ENCODE measurements at regions not wholly inside any gene's neighbourhood (a gene's known extent, or its start where the extent isn't known, plus 50 kb on each side); places are given as distances from the start of the nearest gene placed in this dataset.

DNA sequence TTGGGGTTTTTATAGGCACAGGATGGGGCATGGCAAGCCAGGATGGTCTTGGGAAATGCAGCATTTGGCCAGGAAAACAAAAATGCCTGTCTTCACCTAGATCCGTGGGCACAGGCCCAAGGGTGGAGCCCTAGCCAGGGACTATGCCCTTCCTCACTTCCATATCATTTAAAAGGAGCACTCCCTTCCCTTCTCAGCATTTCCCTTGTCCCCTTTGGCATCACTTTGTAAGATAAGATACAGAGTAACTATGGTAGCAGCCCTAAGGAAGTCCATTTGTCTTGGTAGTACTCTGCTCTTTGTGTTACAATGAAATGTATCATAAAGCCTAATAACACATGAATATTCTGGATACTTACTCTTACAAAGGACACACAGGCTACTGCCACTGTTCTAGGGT lies 1092.6 kb upstream of the TENM4 start:
- WGBS, 2 experiments (ENCODE audit: extremely low coverage in 2 of 2, insufficient read length in 1 of 2) = 20% methylated on average over 1 of the region's 1 CpG; no CpG with 5 or more reads in 1 of the 2 experiments
- intact Hi-C loops (cut with micrococcal nuclease) (no loop called here), in situ Hi-C loops (cut with MboI; ENCODE audit: low sequenced_read_pairs) (no loop called here), dilution Hi-C loops (cut with HindIII; ENCODE audit: low sequenced_read_pairs, unreplicated experiment) (no loop called here)
- Histone ChIP-seq H3K4ac (ENCODE audit: low read depth, low read length) (no peak overlapping the region), H2BK120ac (ENCODE audit: low read depth, low read length) (no peak overlapping the region), H3K56ac (ENCODE audit: extremely low read depth, insufficient read depth, low read length) (no peak overlapping the region), H2BK5ac (ENCODE audit: low read depth, low read length, poor library complexity, severe bottlenecking) (no peak overlapping the region), H2AK5ac (ENCODE audit: low read depth, low read length) (no peak overlapping the region), H2AFZ (replicated peaks; ENCODE audit: low read length, poor library complexity) (no peak overlapping the region), H3K9me1 (ENCODE audit: insufficient read depth, low read length) (no peaks in the 10 kb centered on the region), H4K8ac (ENCODE audit: low read depth in 2 of 2, low read length in 2 of 2) (no peak overlapping the region), H3K9me3 (ENCODE audit: control insufficient read depth, insufficient read depth, low read length) (peaks cover 2% of the 10 kb centered on the region; the same call in 1 of the 2 replicates), H3K79me1 (ENCODE audit: low read depth in 1 of 2, low read length in 2 of 2) (no peaks in the 10 kb centered on the region), H4K20me1 (ENCODE audit: insufficient read depth, low read length) (no peaks in the 10 kb centered on the region), H3K4me3 (ENCODE audit: insufficient read depth, low read depth, low read length) (no peak overlapping the region), H2AK9ac (replicated peaks; ENCODE audit: low read depth, low read length, poor library complexity) (no peak overlapping the region), H3K4me1 (ENCODE audit: control insufficient read depth, insufficient read depth, low read length) (no peaks in the 10 kb centered on the region), H3K9ac (ENCODE audit: low read depth, low read length) (no peak overlapping the region), H3K23ac (ENCODE audit: low read depth, low read length) (no peak overlapping the region), H4K91ac (ENCODE audit: insufficient read depth, low read depth, low read length) (no peak overlapping the region), H2BK20ac (ENCODE audit: low read depth, low read length) (no peak overlapping the region), H3K27me3 (ENCODE audit: control insufficient read depth, insufficient read depth, low read length) (no peaks in the 10 kb centered on the region), H4K5ac (ENCODE audit: low read depth, low read length) (no peak overlapping the region), H3K36me3 (ENCODE audit: control insufficient read depth, insufficient read depth, low read length) (no peaks in the 10 kb centered on the region), H3K27ac (ENCODE audit: insufficient read depth, low read length) (no peak overlapping the region), H3K14ac (replicated peaks; ENCODE audit: low read depth, low read length) (no peak overlapping the region), H3K4me2 (ENCODE audit: low read depth, low read length) (no peak overlapping the region), H3K18ac (ENCODE audit: low read depth, low read length) (no peak overlapping the region), H2BK15ac (ENCODE audit: low read depth, low read length) (no peak overlapping the region)
- DNase-seq (no peak), ATAC-seq (ENCODE audit: low read depth) (no peak)
- ChIA-PET CTCF (no interaction called here), POLR2A (ENCODE audit: unreplicated experiment) (no interaction called here)
- TF ChIP-seq CEBPB (IDR thresholded peaks at IDR 0.05; ENCODE audit: low read depth, low read length) (no peak), ELK1 (IDR thresholded peaks at IDR 0.05; ENCODE audit: borderline replicate concordance, low read depth, low read length) (no peak), NFE2L2 (IDR thresholded peaks at IDR 0.05; ENCODE audit: low read depth, low read length) (no peak), SMC3 (IDR thresholded peaks at IDR 0.05; ENCODE audit: low read depth, low read length) (no peak), CTCF (conservative IDR thresholded peaks at IDR 0.05; ENCODE audit: low read depth, low read length) (no peak), FOS (IDR thresholded peaks at IDR 0.05; ENCODE audit: low read depth, low read length) (no peak)
- no TSS peak for BruUV-seq (replicated peaks)
